AG08395 (cell line): ENCODE measurements at regions not wholly inside any gene's neighbourhood (a gene's known extent, or its start where the extent isn't known, plus 50 kb on each side); places are given as distances from the start of the nearest gene placed in this dataset.

ENCODE experiments used
- DNase-seq: peaks from one replicate; pipeline ENCODE4 v3.0.0; 2012; ENCODE audit warnings: mixed read lengths, low spot score

DNA sequence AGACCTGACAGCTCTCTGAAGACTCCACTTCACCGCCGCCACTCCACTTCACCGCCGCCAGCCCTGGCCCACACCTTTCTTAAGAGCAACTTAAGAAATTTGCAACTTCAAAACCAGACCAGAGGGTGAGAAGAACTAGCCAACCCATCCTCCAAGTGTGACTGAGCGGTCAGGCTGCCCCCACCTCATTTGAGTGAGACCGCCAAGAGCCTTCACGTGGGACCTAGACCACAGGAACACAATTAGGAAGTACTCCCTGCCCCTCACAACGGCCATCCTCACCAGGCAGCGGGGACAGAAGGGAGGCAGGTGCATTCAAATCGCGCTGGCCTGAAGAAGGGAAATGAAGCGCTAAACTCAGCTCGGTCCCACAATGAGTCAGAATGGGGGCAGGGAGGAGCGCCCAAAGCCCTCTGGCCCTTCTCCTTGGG, 156.8 kb upstream of the BCL6 start:
- no peak for DNase-seq

- DNase-seq, result peak; percentile 14
Measured at GRCh38 chr3:187902936-187903335, 157.7 kb upstream of the BCL6 start.

GRCh38 chr3:187903697-187904096, 158.4 kb upstream of the BCL6 start:
- no peak for DNase-seq

- no peak for DNase-seq
Measured at GRCh38 chr3:187906416-187906815, 161.1 kb upstream of the BCL6 start.

DNA sequence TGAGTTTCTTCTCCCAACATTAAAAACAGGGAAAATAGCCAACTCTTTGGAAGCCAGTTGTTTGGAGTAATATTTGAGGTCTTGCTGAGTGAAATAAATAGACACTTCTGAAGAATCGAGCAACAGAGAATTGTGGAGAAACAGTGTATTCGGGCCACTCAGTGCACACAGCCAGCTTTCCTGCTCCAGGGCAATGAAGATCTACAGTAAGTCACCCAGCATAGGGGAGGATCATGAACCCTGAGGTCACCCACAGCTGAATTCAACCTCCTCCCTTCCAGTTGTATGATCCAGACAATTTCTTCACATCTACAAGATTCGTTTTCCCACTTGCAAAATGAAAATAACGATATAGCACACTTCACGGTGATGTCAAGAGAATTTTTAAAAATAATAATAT, 161.7 kb upstream of the BCL6 start:
- no peak for DNase-seq

DNA sequence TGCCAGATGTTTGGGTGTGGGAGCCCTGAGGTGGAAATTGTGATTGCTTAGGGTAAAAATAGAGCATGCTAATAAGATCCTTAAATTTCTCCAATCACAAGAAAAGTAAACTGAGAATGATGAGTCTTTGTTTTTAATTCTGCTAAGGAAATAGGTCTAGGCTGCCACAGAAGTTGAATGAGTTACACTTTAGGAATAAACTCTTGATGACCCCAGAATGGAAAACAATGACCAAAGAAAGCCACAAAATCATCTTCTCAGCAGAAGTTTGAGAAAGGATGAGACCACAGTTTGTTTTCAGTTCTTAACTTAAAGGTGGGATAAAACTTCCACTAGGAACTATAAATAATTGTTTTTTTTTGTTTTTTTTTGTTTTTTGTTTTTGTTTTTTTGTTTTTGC, 164.6 kb upstream of the BCL6 start:
- DNase-seq, result peak; percentile 36

GRCh38 chr3:187912007-187912406, 166.7 kb upstream of the BCL6 start:
- DNase-seq, result no peak

DNA sequence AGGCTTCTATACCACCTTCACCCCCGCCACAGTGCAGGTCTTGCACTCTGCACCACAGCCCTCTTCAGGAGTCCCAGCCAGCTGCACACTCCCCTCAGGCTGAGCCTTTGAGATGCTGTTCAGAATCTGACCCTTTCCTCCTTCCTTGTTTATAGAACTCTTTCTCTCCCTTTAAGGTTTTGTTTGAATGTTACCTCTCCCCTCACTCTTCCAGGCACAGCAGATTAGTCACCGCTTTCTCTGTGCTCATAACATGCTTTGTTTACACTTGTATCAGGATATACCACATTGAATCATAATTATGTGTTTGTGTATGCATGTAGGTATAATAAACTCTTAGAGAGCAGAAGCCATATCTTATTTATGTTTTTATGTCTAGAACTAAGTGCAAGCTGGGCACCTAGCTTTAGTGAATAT, 168.4 kb upstream of the BCL6 start:
- peak; percentile 6 for DNase-seq

DNA sequence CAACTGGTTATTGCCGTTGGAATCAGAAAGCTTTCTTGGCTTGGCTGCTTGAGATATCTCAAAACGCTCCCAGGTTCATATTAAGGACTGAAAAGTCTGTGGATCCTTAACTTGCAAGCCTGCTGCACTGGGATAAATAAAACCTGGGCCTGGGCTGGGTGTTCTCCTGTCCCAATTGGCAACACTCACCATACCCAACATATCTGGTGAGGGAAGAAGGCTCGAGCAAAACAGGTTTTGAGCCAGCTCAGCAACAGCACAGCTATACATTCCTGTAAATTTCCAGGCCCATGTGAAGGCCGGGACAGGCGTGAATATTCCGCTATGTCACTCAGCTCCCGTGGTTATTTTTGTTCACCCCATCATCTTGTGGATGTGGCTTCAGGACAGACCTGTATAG, 169.0 kb upstream of the BCL6 start:
- DNase-seq, result no peak

DNA sequence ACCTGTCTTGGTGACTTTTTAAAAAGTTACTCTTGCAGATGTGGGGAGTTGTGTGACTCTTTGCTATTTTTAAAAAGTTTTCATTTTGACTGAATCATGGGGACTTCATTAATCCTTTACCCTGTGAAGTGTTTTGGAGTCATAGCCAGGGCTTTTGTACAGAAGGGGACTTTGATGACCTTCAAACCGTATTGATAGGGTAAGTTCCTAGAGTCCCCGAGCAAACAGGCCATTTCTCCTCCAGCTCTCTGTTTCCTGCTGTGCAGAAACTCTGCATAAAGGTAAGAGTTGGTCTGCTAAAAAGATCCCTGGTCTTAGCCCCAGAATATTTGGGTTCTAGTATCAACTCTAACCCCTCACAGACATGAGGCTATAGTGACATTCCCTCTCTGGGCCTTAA, 170.8 kb upstream of the BCL6 start:
- no peak for DNase-seq

- no peak for DNase-seq
Measured at GRCh38 chr3:187918081-187918644, 172.9 kb upstream of the BCL6 start.

- no peak for DNase-seq
Measured at GRCh38 chr3:187919048-187919447, 173.8 kb upstream of the BCL6 start.

DNA sequence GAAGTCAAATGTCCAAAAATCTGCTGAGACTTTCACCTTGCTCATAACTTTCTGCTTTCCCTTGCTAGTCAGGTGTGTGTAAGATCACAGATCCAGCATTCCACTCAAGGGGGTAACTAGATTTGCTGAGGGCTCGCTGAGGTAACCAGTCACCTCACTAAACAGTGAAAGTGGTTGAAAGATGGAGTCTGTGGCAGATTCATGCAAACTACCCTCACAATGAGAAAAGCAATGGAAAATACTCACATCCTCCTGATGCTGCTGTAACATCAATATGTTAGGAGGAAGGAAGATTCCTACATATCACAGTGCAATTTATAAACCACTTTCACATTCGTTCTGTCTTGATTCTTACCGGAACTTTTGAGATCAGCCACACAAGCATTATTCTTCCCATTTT, 174.3 kb upstream of the BCL6 start:
- no peak for DNase-seq

DNA sequence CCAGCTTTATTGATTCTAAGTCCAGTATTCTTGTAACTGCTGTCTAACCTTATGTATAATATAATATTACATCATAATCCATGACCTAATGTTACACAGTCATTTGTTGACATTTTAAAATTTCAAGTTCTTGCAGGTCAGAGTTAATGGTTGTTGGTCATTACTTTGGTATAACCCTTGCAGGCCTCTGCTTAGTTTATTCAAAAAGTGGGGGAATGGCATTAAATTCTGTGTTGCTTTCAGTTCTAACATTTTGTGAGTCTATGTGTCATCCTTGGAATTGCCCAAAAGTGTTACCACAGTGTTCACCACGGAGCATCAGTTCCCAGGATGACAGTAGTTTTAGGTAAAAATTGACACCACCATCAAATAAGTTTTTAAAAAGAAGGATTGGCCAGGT, 174.8 kb upstream of the BCL6 start:
- DNase-seq, result no peak

DNA sequence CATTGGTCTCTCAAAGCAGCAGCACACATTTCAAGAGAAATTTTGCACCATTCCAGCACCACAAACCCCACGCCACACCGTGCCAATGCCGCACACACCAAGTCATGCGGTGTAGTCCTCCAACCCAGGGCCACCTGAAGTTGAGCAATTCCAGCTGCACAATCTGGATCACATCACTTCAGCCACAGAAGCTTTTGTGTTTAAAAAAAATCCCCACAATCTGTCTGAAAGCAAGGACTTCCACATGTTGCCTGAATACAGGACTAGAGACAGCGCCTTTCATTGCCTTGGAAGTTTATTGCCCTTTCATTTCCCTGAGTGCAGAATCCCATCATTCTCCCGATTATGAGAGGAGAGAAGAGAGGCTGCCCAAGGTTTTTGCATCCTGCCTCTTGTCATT, 175.6 kb upstream of the BCL6 start:
- DNase-seq, result peak; percentile 21

DNA sequence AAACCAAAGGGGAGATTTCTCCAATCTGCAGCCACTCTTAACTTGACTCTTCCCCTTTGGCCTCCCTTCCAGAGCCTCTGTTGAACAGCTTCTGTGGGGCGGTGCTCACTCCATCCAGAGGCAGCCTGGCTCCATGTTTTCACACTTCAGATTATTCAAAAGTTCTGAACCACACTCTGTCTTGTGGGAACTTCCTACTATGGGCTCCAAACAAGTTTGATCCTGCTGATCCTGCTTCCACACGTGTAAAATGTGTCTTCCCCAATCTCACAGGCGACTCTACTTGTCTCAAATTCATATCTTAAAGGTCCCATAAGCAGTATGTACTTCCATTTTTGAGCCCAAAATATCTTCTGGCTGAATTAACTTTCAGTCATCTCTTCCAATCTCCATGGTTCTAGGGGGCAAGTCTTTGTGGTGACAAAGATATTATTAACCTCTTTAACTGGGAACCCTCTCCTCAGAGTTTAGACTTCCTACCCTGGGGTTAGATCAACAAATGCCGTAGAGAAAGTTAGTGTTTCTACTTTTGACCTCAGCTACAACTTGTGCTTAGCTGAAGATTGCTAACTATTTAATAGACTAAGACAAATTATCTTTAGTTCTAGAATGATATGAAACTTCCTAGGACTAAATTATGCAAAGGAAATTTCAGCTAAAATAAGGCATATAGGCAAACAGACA, 176.3 kb upstream of the BCL6 start:
- DNase-seq, result no peak

DNA sequence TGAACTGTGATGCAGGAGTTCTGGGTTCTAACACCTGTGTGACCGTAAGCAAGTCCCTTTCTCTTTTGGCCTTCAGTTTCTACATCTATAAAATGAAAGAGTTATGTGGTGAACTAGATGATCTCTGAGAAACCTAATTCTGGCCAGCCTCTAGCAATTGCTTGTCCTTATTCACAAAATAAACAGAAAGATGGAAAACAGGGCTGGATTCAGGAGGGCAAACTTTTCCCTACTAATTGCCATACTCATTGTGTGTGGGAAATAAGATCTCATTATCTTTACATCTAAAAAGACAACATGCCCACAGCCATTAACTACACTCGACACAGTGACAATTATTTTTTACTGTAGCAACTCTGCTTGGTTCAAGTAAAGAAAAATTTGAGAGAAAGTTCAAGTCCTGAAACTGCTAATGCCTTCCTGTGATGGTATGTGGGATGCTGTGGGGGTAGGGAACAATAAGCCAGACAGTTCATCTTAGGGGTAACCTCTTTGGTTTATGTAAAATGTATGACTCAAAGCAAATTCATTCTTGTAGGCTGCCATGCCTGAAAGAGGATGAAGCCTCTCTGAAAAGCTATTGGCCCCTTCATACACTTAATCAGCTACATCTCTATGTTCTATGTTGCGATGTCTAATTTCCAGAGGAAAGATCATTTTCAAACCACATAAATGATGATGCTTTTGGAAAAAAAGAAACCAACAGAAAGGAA, 177.6 kb upstream of the BCL6 start:
- peak; percentile 29 for DNase-seq

DNA sequence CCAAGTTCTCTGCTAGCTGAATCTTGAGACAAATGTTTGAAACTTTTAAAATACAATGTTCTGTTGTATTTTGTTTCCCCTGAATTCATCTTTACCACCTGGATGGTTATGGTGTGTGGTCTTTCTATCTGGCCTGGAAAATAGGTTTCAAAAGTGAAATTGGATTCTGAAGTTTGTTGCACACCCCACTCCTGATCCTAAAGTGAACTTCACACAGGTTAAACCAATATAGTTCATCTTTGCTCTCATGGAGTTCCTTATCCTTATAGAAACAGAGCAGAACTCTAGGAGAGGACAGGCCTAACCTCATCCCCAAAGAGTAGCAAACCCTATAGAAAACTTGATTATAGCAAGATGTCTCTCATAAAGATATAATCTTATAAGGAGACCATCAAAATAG, 179.4 kb upstream of the BCL6 start:
- DNase-seq, result no peak

DNA sequence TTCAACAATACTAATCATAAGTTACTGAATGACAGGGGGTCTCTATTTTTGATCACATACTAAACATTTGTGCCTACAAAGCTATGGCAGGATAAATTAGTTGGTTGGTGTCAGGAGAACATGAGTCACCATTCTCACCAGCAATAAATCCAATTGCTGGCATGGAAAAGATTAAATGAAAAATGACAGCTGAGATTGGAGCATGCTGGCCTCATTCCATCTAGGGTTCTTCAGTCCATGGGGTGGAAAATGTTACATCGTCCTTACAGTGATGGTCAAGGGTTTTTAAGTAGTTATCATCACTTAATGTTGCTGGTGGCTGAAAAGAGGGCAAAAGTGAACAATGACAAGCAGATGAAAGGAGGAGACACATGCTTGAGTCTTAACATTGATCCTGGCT, 180.1 kb upstream of the BCL6 start:
- no peak for DNase-seq

GRCh38 chr3:187926620-187927019, 181.4 kb upstream of the BCL6 start:
- DNase-seq, result no peak

- no peak for DNase-seq
Measured at GRCh38 chr3:187927565-187927964, 182.3 kb upstream of the BCL6 start.

- no peak for DNase-seq
Measured at GRCh38 chr3:187929112-187929816, 184.0 kb upstream of the BCL6 start.

DNA sequence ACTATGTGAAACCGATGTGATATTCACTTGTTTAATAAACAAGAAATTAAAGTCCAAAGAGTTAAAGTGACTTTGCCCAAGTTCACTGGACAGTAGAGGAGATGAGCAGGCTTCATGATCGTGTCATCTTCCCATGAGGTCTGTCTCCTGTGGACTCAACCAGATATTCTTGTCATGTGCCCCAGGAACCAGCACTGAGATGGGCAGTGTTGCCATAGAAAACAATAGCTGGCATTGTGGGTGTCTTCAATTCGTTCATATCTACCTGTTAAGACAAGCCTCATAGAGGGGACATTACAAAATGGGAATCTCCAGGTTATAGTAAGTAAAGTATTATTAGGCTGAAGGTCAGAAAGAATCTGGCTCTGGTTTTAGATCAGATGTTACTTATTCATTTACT, 184.8 kb upstream of the BCL6 start:
- no peak for DNase-seq
